Choroid plexus epithelial cell (primary cell): ENCODE measurements at regions not wholly inside any gene's neighbourhood (a gene's known extent, or its start where the extent isn't known, plus 50 kb on each side); places are given as distances from the start of the nearest gene placed in this dataset.

Source experiments
- DNase-seq: peaks from one replicate; pipeline ENCODE4 v3.0.0-alpha.2; 2010; ENCODE audit warnings: low read depth
- H3K4me3 ChIP-seq: 2 replicates; pipeline ENCODE4 v1.5.1; 2011; ENCODE audit warnings: low read depth, mild to moderate bottlenecking, control low read depth, low read length, moderate library complexity
- CTCF ChIP-seq: conservative IDR thresholded peaks from 2 replicates; pipeline ENCODE4 v1.5.1; 2011; ENCODE audit warnings: low read depth, mild to moderate bottlenecking, control low read depth, inconsistent platforms, low read length, moderate library complexity

- H3K4me3 ChIP-seq, result no peak overlapping the region
- no peak for TF ChIP-seq CTCF
- DNase-seq, result no peak
Measured at GRCh38 chr21:15430023-15430422, 299.8 kb upstream of the USP25 start.

GRCh38 chr21:15430577-15430976 lies 299.2 kb upstream of the USP25 start:
- no peak for TF ChIP-seq CTCF
- no peak for DNase-seq
- no peak overlapping the region for H3K4me3 ChIP-seq

DNA sequence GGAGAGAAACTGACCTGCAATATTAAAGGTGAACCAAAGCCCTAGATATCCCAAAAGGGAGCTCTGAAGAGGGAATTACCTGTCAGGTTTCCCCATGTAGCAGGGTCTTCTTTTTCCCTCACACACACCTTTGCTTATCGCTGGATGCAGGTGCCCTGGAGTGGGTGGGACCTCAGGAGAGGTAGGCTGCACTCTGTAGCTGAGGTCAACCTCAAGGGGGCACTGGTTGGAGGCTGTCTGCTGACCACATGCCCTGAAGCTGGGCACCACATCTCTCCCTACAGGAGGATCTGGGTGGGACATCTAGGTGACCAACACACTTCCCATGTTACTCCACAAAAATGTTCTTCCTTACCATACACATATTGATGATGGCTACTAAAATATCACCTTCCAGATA lies 298.7 kb upstream of the USP25 start:
- H3K4me3 ChIP-seq, result no peak overlapping the region
- no peak for TF ChIP-seq CTCF
- DNase-seq, result no peak

DNA sequence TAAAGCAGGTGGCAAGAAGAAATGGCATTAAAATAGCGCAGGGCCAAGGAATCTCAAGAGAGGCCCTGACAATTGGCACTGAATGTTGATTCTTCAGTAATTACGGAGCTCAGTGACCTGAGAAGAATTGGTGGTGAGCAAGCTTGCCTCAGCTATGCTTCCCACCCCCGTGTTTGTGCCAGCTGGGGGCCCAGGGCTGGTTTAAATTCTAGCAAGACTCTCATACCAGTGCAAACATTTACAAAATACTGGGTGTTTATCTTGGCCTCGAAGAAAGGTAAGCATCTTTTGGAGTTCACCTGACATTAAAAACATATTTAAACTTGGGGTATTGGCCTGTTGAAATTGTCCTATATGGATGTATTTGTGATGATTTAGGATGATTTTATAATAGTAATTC lies 296.7 kb upstream of the USP25 start:
- no peak overlapping the region for H3K4me3 ChIP-seq
- TF ChIP-seq CTCF, result no peak
- DNase-seq, result no peak

DNA sequence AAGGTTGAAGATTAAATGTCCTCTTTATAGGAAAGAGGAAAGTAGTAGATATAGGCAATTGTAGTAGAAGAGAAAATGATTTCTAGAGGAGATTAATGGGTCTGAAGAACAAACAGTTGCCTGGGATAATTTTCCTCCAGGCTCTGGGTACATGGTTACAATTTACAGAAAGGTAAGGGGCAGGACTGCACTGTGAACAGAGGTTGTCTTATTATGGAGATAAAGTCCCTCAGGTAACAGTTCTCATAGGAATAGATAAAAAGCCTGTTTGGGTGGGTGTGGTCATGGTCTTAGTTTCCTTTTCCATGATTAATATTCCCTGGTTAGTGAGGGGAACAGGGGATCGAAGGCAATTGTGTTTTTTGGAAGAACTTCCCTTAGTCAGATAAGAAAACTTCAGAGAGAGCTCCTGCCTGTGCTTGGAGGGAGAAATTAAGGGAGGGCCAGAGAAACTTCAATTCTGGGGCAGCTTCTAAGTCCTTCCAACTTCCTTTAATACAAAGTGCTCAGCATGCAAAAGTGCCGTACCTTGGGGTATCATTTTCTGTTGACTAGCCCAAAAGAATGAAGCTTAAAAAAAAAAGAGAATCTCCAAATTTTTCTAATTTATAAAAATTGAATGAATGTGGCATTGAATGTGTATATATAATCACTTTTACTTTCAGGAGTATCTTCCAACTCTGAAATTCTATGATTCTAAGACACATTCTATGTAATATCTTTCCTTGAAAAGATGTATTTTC lies 295.4 kb upstream of the USP25 start:
- no peak overlapping the region for H3K4me3 ChIP-seq
- no peak for DNase-seq
- TF ChIP-seq CTCF, result no peak

GRCh38 chr21:15436031-15436430 lies 293.8 kb upstream of the USP25 start:
- no peak overlapping the region for H3K4me3 ChIP-seq
- no peak for TF ChIP-seq CTCF

DNA sequence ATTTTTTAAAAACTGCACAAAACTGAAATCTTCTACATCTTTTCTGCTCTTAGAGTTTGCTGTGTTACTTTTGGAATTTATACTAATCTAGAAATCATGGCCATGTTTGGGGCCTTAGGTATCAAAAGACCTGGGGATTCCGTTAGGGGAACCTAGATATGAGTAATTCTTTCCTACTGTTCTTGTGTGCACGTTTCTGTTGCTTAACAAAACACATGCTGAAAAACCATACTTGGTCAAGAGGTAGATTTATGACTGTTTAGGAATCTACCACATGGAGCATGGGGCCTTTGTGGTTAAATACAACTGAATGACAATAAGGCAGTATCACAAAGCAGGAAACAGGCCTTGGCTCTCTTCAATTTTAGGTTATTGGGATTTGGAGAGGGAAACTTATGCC lies 291.9 kb upstream of the USP25 start:
- no peak for TF ChIP-seq CTCF
- H3K4me3 ChIP-seq, result no peak overlapping the region
- DNase-seq, result peak; percentile 75

More at GRCh38 chr21:15436031-15436430, 293.8 kb upstream of the USP25 start:
- DNase-seq, result no peak
